GM19025 (cell line): ENCODE measurements at regions not wholly inside any gene's neighbourhood (a gene's known extent, or its start where the extent isn't known, plus 50 kb on each side); places are given as distances from the start of the nearest gene placed in this dataset.

ENCODE experiments used
- ATAC-seq: cut with Tn5 transposase; IDR thresholded peaks from one replicate; pipeline ENCODE4 v1.9.1; 2021; ENCODE audit warnings: mild to moderate bottlenecking, low read depth, moderate library complexity; ENCODE audit not compliant: unreplicated experiment

- ATAC-seq: no peak
Measured at GRCh38 chr10:3995302-3996210, 210.5 kb upstream of the KLF6 start.

GRCh38 chr10:3992382-3993178, 207.6 kb upstream of the KLF6 start:
- ATAC-seq: no peak

- no peak for ATAC-seq
Measured at GRCh38 chr10:3990307-3990706, 205.3 kb upstream of the KLF6 start.

- no peak for ATAC-seq
Measured at GRCh38 chr10:3987143-3987974, 202.3 kb upstream of the KLF6 start.

GRCh38 chr10:3986493-3987142, 201.6 kb upstream of the KLF6 start:
- ATAC-seq: no peak

GRCh38 chr10:3982746-3983442, 197.9 kb upstream of the KLF6 start:
- ATAC-seq: no peak

GRCh38 chr10:3981300-3981699, 196.3 kb upstream of the KLF6 start:
- ATAC-seq: no peak

GRCh38 chr10:3980660-3981059, 195.7 kb upstream of the KLF6 start:
- ATAC-seq: no peak

GRCh38 chr10:3980144-3980543, 195.1 kb upstream of the KLF6 start:
- ATAC-seq: no peak

- ATAC-seq: no peak
Measured at GRCh38 chr10:3978761-3979160, 193.8 kb upstream of the KLF6 start.

- no peak for ATAC-seq
Measured at GRCh38 chr10:3978174-3978573, 193.2 kb upstream of the KLF6 start.

- no peak for ATAC-seq
Measured at GRCh38 chr10:3977761-3978160, 192.8 kb upstream of the KLF6 start.

GRCh38 chr10:3976718-3977117, 191.7 kb upstream of the KLF6 start:
- no peak for ATAC-seq

- no peak for ATAC-seq
Measured at GRCh38 chr10:3976171-3976570, 191.2 kb upstream of the KLF6 start.

- ATAC-seq: no peak
Measured at GRCh38 chr10:3975016-3975415, 190.0 kb upstream of the KLF6 start.

- no peak for ATAC-seq
Measured at GRCh38 chr10:3972460-3973301, 187.7 kb upstream of the KLF6 start.

GRCh38 chr10:3971713-3972112, 186.7 kb upstream of the KLF6 start:
- no peak for ATAC-seq

GRCh38 chr10:3969876-3970666, 185.1 kb upstream of the KLF6 start:
- no peak for ATAC-seq
